GM19035 (cell line): ENCODE measurements at regions not wholly inside any gene's neighbourhood (a gene's known extent, or its start where the extent isn't known, plus 50 kb on each side); places are given as distances from the start of the nearest gene placed in this dataset.

Experiments used
- ATAC-seq: cut with Tn5 transposase; IDR thresholded peaks from one replicate; pipeline ENCODE4 v1.9.1; 2021; ENCODE audit not compliant: unreplicated experiment

DNA sequence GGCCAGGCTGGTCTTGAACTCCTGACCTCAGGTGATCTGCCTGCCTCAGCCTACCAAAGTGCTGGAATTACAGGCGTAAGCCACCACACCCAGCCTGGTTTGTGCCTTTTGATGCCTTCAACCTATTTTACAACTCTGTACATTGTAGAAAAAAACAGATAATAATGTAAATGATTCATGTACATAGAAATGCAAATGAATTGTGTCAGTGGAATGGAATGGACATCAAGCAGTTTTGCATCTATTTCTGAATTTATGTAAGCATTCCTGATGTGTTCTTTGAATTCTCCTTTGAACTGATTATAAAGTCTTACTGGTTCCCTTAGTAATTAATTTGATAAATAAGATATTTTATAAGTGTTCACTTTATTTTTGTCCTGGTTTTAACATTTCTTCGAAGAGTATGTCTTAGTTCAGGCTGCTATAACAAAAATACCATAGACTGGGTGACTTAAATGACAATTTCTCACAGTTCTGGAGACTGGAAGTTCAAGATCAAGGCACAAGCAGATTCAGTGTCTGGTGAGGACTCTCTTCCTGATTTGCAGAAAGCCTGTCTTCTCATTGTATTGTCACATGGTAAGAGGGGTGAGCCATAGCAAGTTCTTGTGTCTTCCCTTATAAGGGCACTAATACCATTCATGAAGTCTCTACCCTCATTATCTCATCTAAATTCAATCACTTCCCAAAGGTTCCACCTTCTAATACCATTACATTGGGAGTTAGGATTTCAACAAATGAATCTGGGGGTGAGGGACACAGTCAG is 162.2 kb upstream of the S100G start:
- no peak for ATAC-seq

DNA sequence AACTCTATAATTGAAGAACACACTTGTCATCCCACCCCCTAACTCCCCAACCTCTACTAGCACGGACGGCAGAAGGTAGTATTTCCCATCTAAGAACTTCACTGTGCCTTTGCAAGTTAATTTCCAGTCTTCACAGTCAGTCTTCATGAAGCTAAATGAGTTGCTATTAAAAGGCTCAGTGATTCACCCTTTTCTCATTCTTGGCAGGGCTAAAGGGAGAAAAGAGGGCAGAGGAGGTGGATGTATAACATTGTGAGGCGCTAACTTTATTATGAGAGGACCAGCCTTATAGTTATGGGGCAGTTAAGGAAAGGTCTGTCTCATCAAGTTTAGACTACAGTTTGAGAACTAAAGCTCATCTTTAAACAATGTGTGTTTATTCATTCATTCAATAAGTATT is 161.0 kb upstream of the S100G start:
- ATAC-seq = no peak

DNA sequence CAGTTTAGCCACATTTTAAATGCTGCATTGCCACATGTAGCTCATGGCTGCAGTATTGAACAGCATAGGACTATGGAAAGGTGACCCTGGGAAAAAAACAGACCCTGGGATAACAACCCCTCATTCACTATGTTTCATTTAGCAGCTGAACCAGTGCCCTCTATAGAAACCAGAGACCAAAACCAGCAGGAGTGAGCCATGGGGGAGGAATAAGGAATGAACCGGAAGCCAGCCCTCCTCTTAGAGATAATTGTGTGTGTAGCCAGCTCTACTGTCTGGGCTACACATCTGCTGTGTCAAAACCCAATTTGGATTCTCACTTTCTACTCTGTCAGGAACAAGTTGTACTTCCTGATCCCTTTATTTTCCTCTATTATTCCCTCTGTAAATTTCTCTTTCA is 158.5 kb upstream of the S100G start:
- ATAC-seq = no peak

DNA sequence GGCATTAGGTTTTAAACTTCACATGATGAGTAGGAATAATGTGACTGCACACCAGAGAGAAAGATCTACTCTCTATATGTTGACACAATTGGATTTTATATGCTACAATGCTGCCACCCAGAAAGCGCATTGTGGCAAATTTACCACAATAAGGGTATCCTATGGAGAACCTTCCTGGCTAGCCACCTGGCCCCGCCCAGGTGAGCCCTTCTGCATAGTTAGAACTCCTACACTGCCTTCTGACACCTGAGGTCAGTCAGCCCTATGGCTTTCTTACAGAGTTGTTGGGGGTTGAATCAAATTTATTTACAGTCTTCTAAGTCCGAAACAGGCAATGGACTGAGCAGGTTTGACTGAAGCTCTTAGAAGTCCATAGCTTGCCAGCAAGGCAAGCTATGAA is 153.8 kb upstream of the S100G start:
- no peak for ATAC-seq

DNA sequence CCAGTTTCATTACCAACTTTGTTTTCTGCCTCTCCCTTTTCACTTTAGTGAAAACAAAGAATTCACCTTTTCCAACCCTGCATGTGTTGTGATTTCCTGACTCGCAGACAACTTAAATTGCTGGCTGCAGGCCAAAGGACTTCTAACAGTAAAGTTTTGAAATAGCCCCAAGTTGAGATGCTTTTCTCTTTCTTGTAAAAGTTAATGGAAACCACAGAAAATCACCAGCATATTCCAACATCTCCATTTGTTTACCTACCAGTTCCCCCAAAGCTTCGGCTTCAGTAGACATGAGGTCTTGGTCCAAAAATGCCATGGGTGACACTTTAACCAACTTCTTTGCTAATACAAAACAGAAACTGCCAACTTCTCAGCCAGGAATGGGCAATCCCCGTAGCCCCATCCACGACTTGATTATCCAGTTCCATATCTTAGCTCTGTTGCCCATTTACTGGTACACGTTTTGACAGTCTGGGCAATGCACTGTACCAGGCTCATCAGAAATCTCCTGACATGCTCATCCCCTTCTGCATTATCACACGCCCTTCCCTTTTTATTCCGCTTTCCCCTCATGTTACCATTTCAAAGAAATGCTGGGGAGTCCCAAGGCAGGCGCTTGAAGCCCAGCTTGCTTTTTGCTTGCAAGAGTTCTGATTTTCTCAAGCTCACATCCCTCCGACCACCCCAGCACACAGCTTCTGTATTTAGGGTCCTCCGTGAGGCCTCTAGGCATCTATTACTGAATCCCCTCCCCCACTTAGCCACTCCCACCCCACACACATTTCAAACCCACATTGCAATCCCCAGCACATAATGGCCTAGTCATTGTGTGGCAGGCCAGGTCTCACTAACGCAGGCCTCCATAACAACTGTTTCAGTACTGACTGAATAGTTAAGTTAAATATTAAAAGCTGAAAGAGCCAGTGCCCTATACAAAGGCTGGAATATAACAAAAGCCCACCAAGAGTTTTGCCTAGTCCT is 137.9 kb upstream of the S100G start:
- no peak for ATAC-seq

DNA sequence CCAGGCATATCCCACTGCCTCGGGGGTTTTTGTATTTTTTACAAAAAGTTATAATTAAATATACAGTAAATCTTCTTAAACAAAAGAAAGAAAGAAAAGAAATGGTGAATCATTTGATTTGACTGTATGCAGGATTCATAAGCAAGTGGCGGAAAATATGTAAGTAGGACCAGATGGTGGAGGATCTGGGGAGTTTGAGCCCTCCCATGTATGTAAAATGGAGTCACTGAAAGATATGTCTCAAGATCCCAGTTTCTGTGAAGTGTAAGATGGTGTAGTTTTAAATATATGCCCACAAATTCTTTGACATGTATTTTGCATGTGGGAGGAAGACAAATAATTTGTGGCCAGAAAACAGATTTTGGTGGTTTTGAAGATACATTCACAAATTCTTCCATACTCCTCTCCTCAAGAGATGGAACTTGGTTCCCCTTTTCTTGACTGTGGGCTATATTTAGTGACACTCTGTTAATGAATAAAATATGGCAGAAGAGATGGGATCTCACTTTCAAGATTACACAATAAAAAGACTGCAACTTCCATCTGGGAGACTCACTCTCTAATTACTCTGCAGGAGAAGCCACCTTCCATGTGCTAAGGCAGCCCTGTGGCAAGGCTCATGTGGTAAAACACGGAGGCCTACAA is 133.6 kb upstream of the S100G start:
- no peak for ATAC-seq

DNA sequence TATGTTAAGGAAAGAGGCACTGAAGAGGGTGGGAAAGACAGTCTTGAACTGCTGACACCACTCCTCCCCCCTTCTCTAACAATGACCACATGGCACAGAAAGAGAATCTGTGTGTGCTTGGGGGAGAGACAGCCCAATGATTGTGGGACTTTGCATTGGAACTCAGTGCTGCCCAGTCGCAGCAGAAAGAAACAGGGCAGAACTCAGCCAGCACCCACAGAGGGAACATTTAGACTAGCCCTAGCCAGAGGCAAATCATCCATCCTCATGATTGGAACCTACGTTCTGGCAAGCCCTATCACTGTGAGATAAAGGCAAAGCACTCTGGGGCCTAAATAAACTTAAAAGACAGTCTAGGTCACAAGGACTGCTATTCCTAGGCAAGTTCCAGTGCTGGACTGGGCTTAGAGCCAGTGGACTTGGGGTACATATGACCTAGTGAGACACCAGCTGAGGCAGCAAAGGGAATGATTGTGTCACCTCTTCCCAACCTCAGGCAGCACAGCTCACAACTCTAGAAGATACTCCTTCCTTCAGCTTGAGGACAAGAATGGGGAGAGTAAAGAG is 132.8 kb upstream of the S100G start:
- no peak for ATAC-seq

DNA sequence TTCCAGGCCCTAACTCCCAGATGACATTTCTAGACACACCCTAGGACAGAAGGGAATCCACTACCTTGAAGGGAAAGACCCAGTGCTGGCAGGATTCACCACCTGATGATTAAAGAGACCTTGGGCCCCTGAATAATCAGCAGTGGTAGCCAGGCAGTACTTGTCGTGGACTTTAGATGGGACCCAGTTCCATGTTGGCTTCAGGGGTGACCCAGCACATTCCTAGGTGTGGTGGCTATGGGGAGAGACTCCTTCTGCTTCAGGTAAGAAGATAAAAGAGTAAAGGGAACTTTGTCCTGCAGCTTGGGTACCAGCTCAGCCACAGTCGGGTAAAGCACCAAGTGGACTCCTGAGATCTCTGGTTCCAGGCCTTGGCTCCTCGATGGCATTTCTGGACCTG is 131.8 kb upstream of the S100G start:
- no peak for ATAC-seq

DNA sequence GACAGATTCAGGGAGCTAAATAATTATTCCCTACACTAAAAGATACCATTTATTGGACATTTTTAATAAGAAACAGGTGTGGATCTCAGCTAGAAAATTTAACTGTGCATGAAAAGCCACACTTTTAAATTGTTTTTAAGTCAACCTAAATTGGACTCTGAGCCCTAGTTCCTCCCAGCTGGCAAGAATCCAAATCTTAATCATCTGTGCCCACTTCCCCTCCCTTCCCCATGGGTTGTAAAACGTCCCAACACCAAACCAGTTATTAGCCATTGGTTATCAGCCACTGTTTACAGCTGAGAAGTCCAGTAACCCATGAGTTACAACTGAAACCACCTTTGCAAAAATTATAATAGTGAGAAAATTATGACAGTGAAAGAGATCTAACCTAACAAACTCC is 125.6 kb upstream of the S100G start:
- ATAC-seq = no peak

DNA sequence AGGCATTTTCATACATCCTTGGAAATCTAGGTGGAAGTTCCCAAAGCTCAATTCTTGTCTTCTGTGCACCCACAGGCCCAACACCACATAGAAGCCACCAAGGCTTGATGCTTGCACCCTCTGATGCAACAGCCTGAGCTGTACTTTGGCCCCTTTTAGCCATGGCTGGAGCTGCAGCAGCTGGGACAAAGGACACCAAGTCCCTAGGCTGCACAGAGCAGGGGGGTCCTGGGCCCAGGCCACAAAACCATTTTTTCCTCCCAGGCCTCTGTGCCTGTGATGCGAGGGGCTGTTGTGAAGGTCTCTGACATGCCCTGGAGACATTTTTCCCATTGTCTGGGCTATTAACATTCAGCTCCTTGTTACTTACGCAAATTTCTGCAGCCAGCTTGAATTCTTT is 124.0 kb upstream of the S100G start:
- ATAC-seq = no peak

DNA sequence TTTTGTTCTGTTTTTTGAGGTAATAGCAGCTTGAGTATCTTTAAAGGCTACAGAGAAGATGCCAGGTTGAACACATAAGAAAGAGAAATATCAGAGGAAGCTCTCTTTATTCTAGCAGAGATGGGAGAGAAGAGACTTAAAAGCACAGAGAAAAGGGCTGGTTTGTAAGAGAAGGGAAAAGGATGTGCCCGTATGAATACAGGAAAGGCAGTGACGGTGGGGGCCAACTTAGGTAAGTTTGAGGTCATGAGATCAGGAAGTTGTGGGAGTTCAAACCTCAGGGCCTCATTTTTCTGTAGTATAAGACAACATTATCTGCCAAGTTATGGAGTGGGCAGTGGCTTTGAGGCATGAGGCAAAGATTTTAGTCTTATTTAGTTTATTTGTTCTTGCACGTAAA is 121.3 kb upstream of the S100G start:
- no peak for ATAC-seq
